H1 (cell line): ENCODE measurements at regions not wholly inside any gene's neighbourhood (a gene's known extent, or its start where the extent isn't known, plus 50 kb on each side); places are given as distances from the start of the nearest gene placed in this dataset.

Experiments used
- CTCF ChIA-PET: fragments of 300-600 bp; sonication (Branson Sonifier 250); formaldehyde crosslinking; loops from one replicate; lab custom pipeline; 2021; ENCODE audit not compliant: partially characterized antibody; lab: Charles Lee
- POLR2A ChIA-PET: fragments of 300-600 bp; sonication (Branson Sonifier 250); formaldehyde crosslinking; loops from one replicate; lab custom pipeline; 2021; ENCODE audit warnings: inconsistent platforms; ENCODE audit not compliant: partially characterized antibody; lab: Charles Lee
- DNase-seq, 2 experiments: peaks; one replicate each; pipeline versions ENCODE4 v3.0.0 to v3.0.0-alpha.2; 2010 to 2022; ENCODE audit warnings: low spot score in 2 of 2, low read depth in 1 of 2, mixed read lengths in 1 of 2
- FAIRE-seq: peaks from 2 replicates; lab custom pipeline; 2011; peaks lifted over from hg19 to GRCh38; lab: Jason Lieb, UNC
- H2AFZ ChIP-seq: 2 replicates; pipeline ENCODE4 v1.8.1; 2012; ENCODE audit warnings: low read length, inconsistent platforms
- H2AK5ac ChIP-seq: 2 replicates; pipeline ENCODE4 v1.6.1; 2013; ENCODE audit warnings: low read depth, low read length
- H2BK120ac ChIP-seq: replicated peaks from 2 replicates; pipeline ENCODE3; 2013; ENCODE audit warnings: low read depth, low read length, inconsistent platforms
- H2BK12ac ChIP-seq: 2 replicates; pipeline ENCODE4 v1.6.1; 2013; ENCODE audit warnings: low read depth, low read length
- H2BK15ac ChIP-seq: 2 replicates; pipeline ENCODE4 v1.6.1; 2013; ENCODE audit warnings: low read length
- H2BK20ac ChIP-seq: 2 replicates; pipeline ENCODE4 v1.6.1; 2013; ENCODE audit warnings: low read length
- H2BK5ac ChIP-seq: 2 replicates; pipeline ENCODE4 v1.6.1; 2013; ENCODE audit warnings: low read depth, low read length
- H3K14ac ChIP-seq: 2 replicates; pipeline ENCODE4 v1.6.1; 2013; ENCODE audit warnings: inconsistent platforms; ENCODE audit not compliant: insufficient read length
- H3K18ac ChIP-seq: 2 replicates; pipeline ENCODE4 v1.6.1; 2013; ENCODE audit warnings: low read length; ENCODE audit errors: extremely low read depth
- H3K23ac ChIP-seq: 2 replicates; pipeline ENCODE4 v1.6.1; 2013; ENCODE audit warnings: inconsistent platforms; ENCODE audit not compliant: insufficient read length
- H3K23me2 ChIP-seq: 2 replicates; pipeline ENCODE4 v1.6.1; 2013; ENCODE audit warnings: low read depth, low read length
- H3K27ac ChIP-seq: 2 replicates; pipeline ENCODE4 v1.6.1; 2011; ENCODE audit warnings: low read depth, low read length, inconsistent platforms
- H3K27me3 ChIP-seq, 4 experiments: replicated peaks in 1 of 4; 1 replicate in 1 of 4; 2 replicates in 3 of 4; pipeline versions ENCODE4 v1.6.1 to v1.8.1; 2011 to 2013; ENCODE audit warnings: low read length in 3 of 4, mild to moderate bottlenecking in 3 of 4, inconsistent platforms in 2 of 4, mixed read lengths in 2 of 4, moderate library complexity in 1 of 4; ENCODE audit not compliant: control insufficient read depth in 3 of 4, insufficient read depth in 3 of 4; ENCODE audit errors: extremely low read depth in 1 of 4
- H3K36me3 ChIP-seq, 4 experiments: 2 replicates each; pipeline versions ENCODE4 v1.6.1 to v1.8.1; 2011 to 2013; ENCODE audit warnings: mild to moderate bottlenecking in 4 of 4, low read length in 3 of 4, moderate library complexity in 2 of 4, control low read depth in 1 of 4, inconsistent platforms in 1 of 4; ENCODE audit not compliant: insufficient read depth in 4 of 4, control insufficient read depth in 2 of 4
- H3K4ac ChIP-seq: replicated peaks from 2 replicates; pipeline ENCODE3; 2013; ENCODE audit warnings: low read length, low read depth, mixed read lengths, inconsistent platforms; ENCODE audit not compliant: insufficient read length
- H3K4me1 ChIP-seq, 4 experiments: replicated peaks in 1 of 4; 1 replicate in 1 of 4; 2 replicates in 3 of 4; pipeline versions ENCODE4 v1.6.1 to v1.8.1; 2011 to 2013; ENCODE audit warnings: low read length in 3 of 4, inconsistent platforms in 2 of 4, mixed read lengths in 1 of 4; ENCODE audit not compliant: insufficient read depth in 4 of 4, control insufficient read depth in 3 of 4
- H3K4me2 ChIP-seq, 2 experiments: 2 replicates each; pipeline versions ENCODE4 v1.6.1 to v1.8.1; 2011 to 2013; ENCODE audit warnings: low read depth in 2 of 2, low read length in 2 of 2, control low read depth in 1 of 2, inconsistent platforms in 1 of 2, mild to moderate bottlenecking in 1 of 2; ENCODE audit not compliant: insufficient read depth in 1 of 2
- H3K4me3 ChIP-seq, 4 experiments: fragments of 200-600, 300-600 bp in 1 of 4; sonication (generic), shearing (Covaris generic), sonication (Bioruptor Twin) in 1 of 4; 2 replicates each; pipeline versions ENCODE4 v1.5.1 to v1.8.1; 2011 to 2016; ENCODE audit warnings: low read length in 4 of 4, low read depth in 3 of 4, control low read depth in 2 of 4, inconsistent platforms in 2 of 4, mild to moderate bottlenecking in 2 of 4, mixed read lengths in 1 of 4, moderate library complexity in 1 of 4; ENCODE audit not compliant: insufficient read depth in 2 of 4; ENCODE audit errors: extremely low read depth in 1 of 4
- H3K56ac ChIP-seq: replicated peaks from 2 replicates; pipeline ENCODE3; 2013; ENCODE audit warnings: low read depth, mild to moderate bottlenecking, mixed read lengths, low read length, inconsistent platforms; ENCODE audit not compliant: insufficient read length
- H3K79me1 ChIP-seq: 2 replicates; pipeline ENCODE4 v1.6.1; 2013; ENCODE audit warnings: low read depth, low read length, control low read depth
- H3K79me2 ChIP-seq, 2 experiments: 2 replicates each; pipeline versions ENCODE4 v1.6.1 to v1.8.1; 2012 to 2013; ENCODE audit warnings: low read length in 2 of 2, mild to moderate bottlenecking in 2 of 2, inconsistent platforms in 1 of 2; ENCODE audit not compliant: insufficient read depth in 2 of 2, control insufficient read depth in 1 of 2
- H3K9ac ChIP-seq, 4 experiments: replicated peaks in 1 of 4; 1 replicate in 1 of 4; 2 replicates in 3 of 4; pipeline versions ENCODE4 v1.6.1 to v1.8.1; 2011 to 2013; ENCODE audit warnings: low read depth in 3 of 4, low read length in 3 of 4, control low read depth in 2 of 4, mild to moderate bottlenecking in 2 of 4, moderate library complexity in 2 of 4, inconsistent platforms in 1 of 4; ENCODE audit errors: extremely low read depth in 1 of 4
- H3K9me3 ChIP-seq, 2 experiments: 2 replicates each; pipeline versions ENCODE4 v1.6.1 to v1.8.1; 2012 to 2013; ENCODE audit warnings: mild to moderate bottlenecking in 2 of 2, moderate library complexity in 2 of 2, control low read depth in 1 of 2, inconsistent platforms in 1 of 2, low read depth in 1 of 2, low read length in 1 of 2, mixed read lengths in 1 of 2; ENCODE audit not compliant: insufficient read depth in 2 of 2
- H4K20me1 ChIP-seq, 2 experiments: replicated peaks in 1 of 2; 2 replicates each; pipeline versions ENCODE3 to v1.8.1; 2011 to 2013; ENCODE audit warnings: inconsistent platforms in 2 of 2, low read length in 2 of 2, mild to moderate bottlenecking in 1 of 2; ENCODE audit not compliant: insufficient read depth in 2 of 2, control insufficient read depth in 1 of 2
- H4K5ac ChIP-seq: 2 replicates; pipeline ENCODE4 v1.6.1; 2013; ENCODE audit warnings: low read length, low read depth, mixed read lengths, inconsistent platforms; ENCODE audit not compliant: insufficient read length
- H4K8ac ChIP-seq: 2 replicates; pipeline ENCODE4 v1.8.0; 2013; ENCODE audit warnings: mild to moderate bottlenecking, moderate library complexity, low read length, inconsistent platforms; ENCODE audit not compliant: insufficient read depth; ENCODE audit errors: extremely low read depth
- H4K91ac ChIP-seq: replicated peaks from 2 replicates; pipeline ENCODE3; 2013; ENCODE audit warnings: low read length, mixed read lengths, inconsistent platforms; ENCODE audit not compliant: insufficient read length
- ASH2L ChIP-seq: fragments of 200-600, 300-600 bp; sonication (generic); IDR thresholded peaks from one replicate; pipeline ENCODE4 v1.7.1; 2017; ENCODE audit warnings: low read length
- CBX8 ChIP-seq: fragments of 300-800, 300-1000 bp; sonication (generic); IDR thresholded peaks from 2 replicates; pipeline ENCODE4 v1.7.1; 2016; ENCODE audit warnings: low read depth, low read length, borderline replicate concordance
- E2F6 ChIP-seq: IDR thresholded peaks from 2 replicates; pipeline ENCODE4 v1.6.1; 2012; ENCODE audit warnings: inconsistent platforms
- POLR2AphosphoS5 ChIP-seq: IDR thresholded peaks from 2 replicates; pipeline ENCODE4 v1.6.1; 2011; ENCODE audit warnings: low read depth, low read length
- SIN3A ChIP-seq, 2 experiments: IDR thresholded peaks in 1 of 2; conservative IDR thresholded peaks in 1 of 2; 2 replicates each; pipeline ENCODE4 v1.6.1; 2011 to 2012; ENCODE audit warnings: low read length in 2 of 2, improper control_type of control experiment in 1 of 2, low read depth in 1 of 2, mild to moderate bottlenecking in 1 of 2
- SP4 ChIP-seq: IDR thresholded peaks from 2 replicates; pipeline ENCODE4 v1.6.1; 2012; ENCODE audit warnings: low read length, inconsistent platforms
- TAF1 ChIP-seq: IDR thresholded peaks from 2 replicates; pipeline ENCODE4 v1.6.1; 2011; ENCODE audit warnings: mild to moderate bottlenecking, low read depth, low read length
- YY1 ChIP-seq: IDR thresholded peaks from 2 replicates; pipeline ENCODE4 v1.6.1; 2011; ENCODE audit warnings: low read depth, mild to moderate bottlenecking, low read length
- WGBS, 2 experiments: shearing (Covaris generic) in 1 of 2; methylation state at CpG; one replicate each; pipeline versions ENCODE4 v1.1.6 to v1.1.7; 2013 to 2015; ENCODE audit warnings: low lambda C conversion rate in 2 of 2, mixed read lengths in 2 of 2, inconsistent platforms in 1 of 2, low coverage in 1 of 2, missing lambda C conversion rate in 1 of 2; ENCODE audit not compliant: insufficient replicate concordance in 2 of 2, insufficient coverage in 1 of 2, insufficient read length in 1 of 2; ENCODE audit errors: extremely low coverage in 1 of 2, missing lambda C conversion rate in 1 of 2; 5-methylcytosine and 5-hydroxymethylcytosine counted together

DNA sequence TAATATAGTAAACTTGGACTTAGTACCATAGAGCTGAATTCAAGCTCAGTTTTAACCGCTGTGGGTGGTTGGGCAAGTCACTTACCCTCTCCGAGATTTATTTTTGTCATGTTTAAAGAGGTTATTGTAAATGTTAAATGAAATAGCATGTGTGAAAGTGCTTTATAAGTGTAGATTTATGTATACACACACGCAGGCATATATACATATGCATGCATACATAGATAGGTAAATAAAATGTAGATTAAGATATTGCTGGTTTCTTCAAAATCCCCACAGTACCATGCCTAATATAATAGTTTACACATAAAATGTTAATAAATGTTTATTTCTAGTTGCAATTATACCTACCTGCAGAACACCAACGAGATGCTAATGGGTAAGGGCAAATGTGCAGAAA is 164.5 kb upstream of the EGFLAM start:
- no peak for FAIRE-seq

More for the DNA sequence above, 164.5 kb upstream of the EGFLAM start:
- Histone ChIP-seq H2BK15ac (no peak overlapping the region), H4K20me1 (no peaks in the 10 kb centered on the region), H4K8ac (no peak overlapping the region), H3K9me3 (no peaks in the 10 kb centered on the region), H3K4me2 (no peak overlapping the region), H2AFZ (no peak overlapping the region; the same call in 1 of the 2 replicates), H3K4me1 (peaks cover 0 to 5% (median 4%) of the 10 kb centered on the region in 4 experiments; a peak in 5 of 7 replicates), H3K18ac (no peak overlapping the region), H3K56ac (no peak overlapping the region), H4K91ac (no peak overlapping the region), H3K4me3 (no peak overlapping the region), H3K4ac (no peak overlapping the region), H3K27me3 (no peaks in the 10 kb centered on the region; a peak in 1 of 7 replicates), H3K79me1 (no peaks in the 10 kb centered on the region), H3K23me2 (no peaks in the 10 kb centered on the region), H2AK5ac (no peak overlapping the region), H3K79me2 (no peaks in the 10 kb centered on the region), H3K36me3 (no peaks in the 10 kb centered on the region), H4K5ac (no peak overlapping the region), H2BK20ac (no peak overlapping the region), H3K14ac (no peak overlapping the region), H3K23ac (no peak overlapping the region), H2BK12ac (no peak overlapping the region), H3K9ac (no peak overlapping the region), H2BK120ac (no peak overlapping the region), H3K27ac (no peak overlapping the region), H2BK5ac (no peak overlapping the region)
- no peak for DNase-seq
- ChIA-PET CTCF (interaction anchor here (0.9 to 1.5 kb wide), 3 partner anchors 67 to 142 kb away, joined by 3 to 4 read pairs (median 3); no protein-coding TSS in a partner anchor), POLR2A (interaction anchor here (0.9 to 1.2 kb wide), 2 partner anchors 10 to 84 kb away, joined by 3 to 4 read pairs; no protein-coding TSS in a partner anchor)
- WGBS, 2 experiments = 89% methylated on average over 4 of the region's 4 CpGs; no CpG with 5 or more reads in 1 of the 2 experiments
- TF ChIP-seq E2F6 (no peak), POLR2AphosphoS5 (no peak), CBX8 (no peak), YY1 (no peak), ASH2L (no peak), TAF1 (no peak), SP4 (no peak), SIN3A (conservative IDR thresholded peaks at IDR 0.05 in 1 of 2, IDR thresholded peaks at IDR 0.05 in 1 of 2; ENCODE audit: low read depth in 1 of 2, low read length in 2 of 2) (no peak)
